OCI-LY7 (cell line): ENCODE measurements at regions not wholly inside any gene's neighbourhood (a gene's known extent, or its start where the extent isn't known, plus 50 kb on each side); places are given as distances from the start of the nearest gene placed in this dataset.

Source experiments
- BruUV-seq: library from RNA; stranded (reverse); fragments of 400-500 nt; replicated peaks from 2 replicates; lab custom pipeline; 2021; lab: Mats Ljungman, UMichigan
- CTCF ChIA-PET: fragments of 300-600 bp; sonication (Branson Sonifier 250); formaldehyde crosslinking; loops from one replicate; lab custom pipeline; 2022; ENCODE audit warnings: antibody characterized with exemption; ENCODE audit not compliant: unreplicated experiment; lab: Charles Lee
- POLR2A ChIA-PET: fragments of 300-600 bp; sonication (Branson Sonifier 250); formaldehyde crosslinking; loops from one replicate; lab custom pipeline; 2022; ENCODE audit warnings: antibody characterized with exemption; lab: Charles Lee
- DNase-seq: peaks from one replicate; pipeline ENCODE4 v3.0.0-alpha.2; 2015; ENCODE audit warnings: low spot score
- H2AFZ ChIP-seq: fragments of 200-600 bp; sonication (generic), shearing (Covaris generic); 2 replicates; pipeline ENCODE4 v1.6.1; 2014; ENCODE audit warnings: mild to moderate bottlenecking, antibody characterized with exemption, low read length, moderate library complexity
- H3K27ac ChIP-seq: fragments of 200-600 bp; sonication (generic); 2 replicates; pipeline ENCODE4 v1.5.1; 2014; ENCODE audit warnings: mixed run types, low read depth, mild to moderate bottlenecking, moderate library complexity, low read length, inconsistent platforms; ENCODE audit not compliant: poor library complexity, severe bottlenecking
- H3K36me3 ChIP-seq: fragments of 200-600 bp; sonication (generic); 2 replicates; pipeline ENCODE4 v1.6.1; 2014; ENCODE audit warnings: mild to moderate bottlenecking, antibody characterized with exemption, low read length, moderate library complexity, mixed read lengths; ENCODE audit not compliant: insufficient read depth
- H3K4me1 ChIP-seq: fragments of 200-600 bp; sonication (generic); 2 replicates; pipeline ENCODE4 v1.5.1; 2014; ENCODE audit warnings: mild to moderate bottlenecking, low read length; ENCODE audit not compliant: insufficient read depth, poor library complexity, severe bottlenecking
- H3K4me2 ChIP-seq: fragments of 200-600 bp; sonication (generic); 2 replicates; pipeline ENCODE4 v1.6.1; 2014; ENCODE audit warnings: mild to moderate bottlenecking, low read length
- H3K4me3 ChIP-seq: fragments of 200-600 bp; sonication (generic); 2 replicates; pipeline ENCODE4 v1.5.1; 2014; ENCODE audit warnings: mild to moderate bottlenecking, low read depth, low read length; ENCODE audit not compliant: poor library complexity, severe bottlenecking
- H3K79me2 ChIP-seq: fragments of 200-600 bp; sonication (generic); 2 replicates; pipeline ENCODE4 v1.6.1; 2016; ENCODE audit warnings: low read depth, mild to moderate bottlenecking, low read length, moderate library complexity, mixed read lengths; ENCODE audit not compliant: insufficient read depth
- H3K9me2 ChIP-seq: fragments of 200-600 bp; sonication (generic); 2 replicates; pipeline ENCODE4 v1.6.1; 2016; ENCODE audit warnings: mild to moderate bottlenecking, low read length, mixed read lengths; ENCODE audit not compliant: insufficient read depth
- H3K9me3 ChIP-seq: fragments of 200-600 bp; sonication (generic); 2 replicates; pipeline ENCODE4 v1.6.1; 2014; ENCODE audit warnings: mild to moderate bottlenecking, mixed run types, low read length, mixed read lengths
- H4K20me1 ChIP-seq: fragments of 200-600 bp; sonication (generic); 2 replicates; pipeline ENCODE4 v1.6.1; 2014; ENCODE audit warnings: mild to moderate bottlenecking, antibody characterized with exemption, low read length, moderate library complexity, mixed read lengths; ENCODE audit not compliant: insufficient read depth
- CTCF ChIP-seq: fragments of 200-600 bp; sonication (generic); conservative IDR thresholded peaks from 2 replicates; pipeline ENCODE4 v1.5.1; 2014; ENCODE audit warnings: mild to moderate bottlenecking, antibody characterized with exemption, low read length, moderate library complexity, mixed read lengths
- EZH2phosphoT487 ChIP-seq: fragments of 200-600 bp; sonication (generic); IDR thresholded peaks from 2 replicates; pipeline ENCODE4 v1.6.1; 2018; ENCODE audit warnings: low read depth, borderline replicate concordance, mild to moderate bottlenecking, mixed run types, antibody characterized with exemption, low read length, moderate library complexity, mixed read lengths
- intact Hi-C: fragments of 100-400 bp; cut with micrococcal nuclease; formaldehyde crosslinking; loops from one replicate; pipeline ENCODE4 v1.10.0; 2022; ENCODE audit not compliant: unreplicated experiment

- no peak overlapping the region for H3K4me2 ChIP-seq
- no peaks in the 10 kb centered on the region for H3K9me3 ChIP-seq
- no peaks in the 10 kb centered on the region for H3K36me3 ChIP-seq
- no peaks in the 10 kb centered on the region for H3K9me2 ChIP-seq
- H2AFZ ChIP-seq = no peak overlapping the region
- TF ChIP-seq EZH2phosphoT487 = no peak
- no peak for TF ChIP-seq CTCF
- H3K4me3 ChIP-seq = no peak overlapping the region
- ChIA-PET CTCF (no interaction called here), POLR2A (no interaction called here)
- no TSS peak for BruUV-seq
- H4K20me1 ChIP-seq = no peaks in the 10 kb centered on the region
- H3K4me1 ChIP-seq = no peaks in the 10 kb centered on the region
- no peaks in the 10 kb centered on the region for H3K79me2 ChIP-seq
- no peak overlapping the region for H3K27ac ChIP-seq
- intact Hi-C loops = no loop called here
- no peak for DNase-seq
Observed at GRCh38 chr5:36765876-36766275, 110.7 kb upstream of the NIPBL start.

GRCh38 chr5:36766981-36767380 is 109.6 kb upstream of the NIPBL start:
- Histone ChIP-seq H3K4me1 (no peaks in the 10 kb centered on the region), H3K27ac (no peak overlapping the region), H3K4me2 (no peak overlapping the region), H2AFZ (no peak overlapping the region), H4K20me1 (no peaks in the 10 kb centered on the region), H3K36me3 (no peaks in the 10 kb centered on the region), H3K9me2 (no peaks in the 10 kb centered on the region), H3K9me3 (no peaks in the 10 kb centered on the region), H3K79me2 (no peaks in the 10 kb centered on the region), H3K4me3 (no peak overlapping the region)
- no TSS peak for BruUV-seq
- DNase-seq = no peak
- ChIA-PET CTCF (no interaction called here), POLR2A (no interaction called here)
- intact Hi-C loops = no loop called here
- TF ChIP-seq CTCF (no peak), EZH2phosphoT487 (no peak)

GRCh38 chr5:36768450-36768849 is 108.1 kb upstream of the NIPBL start:
- BruUV-seq = no TSS peak
- no peak for TF ChIP-seq CTCF
- TF ChIP-seq EZH2phosphoT487 = no peak

More at GRCh38 chr5:36768450-36768849, 108.1 kb upstream of the NIPBL start:
- no peaks in the 10 kb centered on the region for H3K4me1 ChIP-seq
- no peak for DNase-seq
- H2AFZ ChIP-seq = no peak overlapping the region
- ChIA-PET CTCF (no interaction called here), POLR2A (no interaction called here)
- H3K9me2 ChIP-seq = no peaks in the 10 kb centered on the region
- H3K4me2 ChIP-seq = no peak overlapping the region
- no peaks in the 10 kb centered on the region for H3K36me3 ChIP-seq
- no peak overlapping the region for H3K4me3 ChIP-seq
- H4K20me1 ChIP-seq = no peaks in the 10 kb centered on the region
- no peaks in the 10 kb centered on the region for H3K79me2 ChIP-seq
- H3K27ac ChIP-seq = no peak overlapping the region
- no peaks in the 10 kb centered on the region for H3K9me3 ChIP-seq
- intact Hi-C loops = no loop called here
